Neural crest cell (in vitro differentiated cells): ENCODE measurements at regions not wholly inside any gene's neighbourhood (a gene's known extent, or its start where the extent isn't known, plus 50 kb on each side); places are given as distances from the start of the nearest gene placed in this dataset.

ENCODE experiments used
- DNase-seq: peaks from one replicate; pipeline ENCODE4 v3.0.0; 2021; ENCODE audit warnings: low read depth, mixed read lengths, low spot score
- H3K27ac Mint-ChIP-seq: one replicate; pipeline ENCODE4 v1.8.0; 2021; ENCODE audit warnings: mild to moderate bottlenecking, mixed read lengths; ENCODE audit not compliant: unreplicated experiment
- H3K27me3 Mint-ChIP-seq: 2 replicates; pipeline ENCODE4 v1.8.0; 2021; ENCODE audit warnings: low read depth, mild to moderate bottlenecking, mixed read lengths
- H3K36me3 Mint-ChIP-seq: 2 replicates; pipeline ENCODE4 v1.8.0; 2021; ENCODE audit warnings: low read depth, mild to moderate bottlenecking, mixed read lengths
- H3K4me1 Mint-ChIP-seq: 2 replicates; pipeline ENCODE4 v1.8.0; 2021; ENCODE audit warnings: mixed read lengths
- H3K4me3 Mint-ChIP-seq: one replicate; pipeline ENCODE4 v1.8.0; 2021; ENCODE audit warnings: mild to moderate bottlenecking, mixed read lengths
- H3K9me3 Mint-ChIP-seq: 2 replicates; pipeline ENCODE4 v1.8.0; 2021; ENCODE audit warnings: mixed read lengths
- CTCF ChIP-seq: fragments of 200-600 bp; sonication (generic); conservative IDR thresholded peaks from 2 replicates; pipeline ENCODE4 v1.5.0; 2021; ENCODE audit warnings: antibody characterized with exemption, mild to moderate bottlenecking

- TF ChIP-seq CTCF, result no peak
- peak overlapping the region; percentile 15 for H3K27ac Mint-ChIP-seq
- no peak for DNase-seq
- H3K27me3 Mint-ChIP-seq, result no peaks in the 10 kb centered on the region
- H3K4me3 Mint-ChIP-seq, result no peak overlapping the region
- no peaks in the 10 kb centered on the region for H3K9me3 Mint-ChIP-seq
- H3K36me3 Mint-ChIP-seq, result no peaks in the 10 kb centered on the region
- H3K4me1 Mint-ChIP-seq, result peaks cover 65% of the 10 kb centered on the region
Observed at GRCh38 chr11:129292092-129292491, 83.6 kb upstream of the BARX2 start.

GRCh38 chr11:129291546-129291945 lies 84.1 kb upstream of the BARX2 start:
- peak; percentile 45 for DNase-seq
- no peaks in the 10 kb centered on the region for H3K9me3 Mint-ChIP-seq
- no peaks in the 10 kb centered on the region for H3K27me3 Mint-ChIP-seq
- no peak for TF ChIP-seq CTCF
- peak overlapping the region; percentile 62 for H3K4me3 Mint-ChIP-seq
- no peaks in the 10 kb centered on the region for H3K36me3 Mint-ChIP-seq
- H3K27ac Mint-ChIP-seq, result peak overlapping the region; percentile 43
- peaks cover 71% of the 10 kb centered on the region for H3K4me1 Mint-ChIP-seq

GRCh38 chr11:129290966-129291365 lies 84.7 kb upstream of the BARX2 start:
- Mint-ChIP-seq H3K4me3 (no peak overlapping the region), H3K27ac (peak overlapping the region; percentile 43), H3K27me3 (no peaks in the 10 kb centered on the region), H3K4me1 (peaks cover 74% of the 10 kb centered on the region), H3K9me3 (no peaks in the 10 kb centered on the region), H3K36me3 (no peaks in the 10 kb centered on the region)
- TF ChIP-seq CTCF, result no peak
- no peak for DNase-seq

GRCh38 chr11:129289350-129290040 lies 86.2 kb upstream of the BARX2 start:
- H3K27me3 Mint-ChIP-seq, result no peaks in the 10 kb centered on the region
- no peaks in the 10 kb centered on the region for H3K36me3 Mint-ChIP-seq
- H3K9me3 Mint-ChIP-seq, result no peaks in the 10 kb centered on the region
- peaks cover 78% of the 10 kb centered on the region for H3K4me1 Mint-ChIP-seq
- peak overlapping the region; percentile 29 for H3K27ac Mint-ChIP-seq
- no peak for DNase-seq
- H3K4me3 Mint-ChIP-seq, result no peak overlapping the region
- TF ChIP-seq CTCF, result peak; percentile 39

- H3K27me3 Mint-ChIP-seq, result no peaks in the 10 kb centered on the region
- H3K36me3 Mint-ChIP-seq, result no peaks in the 10 kb centered on the region
- no peak overlapping the region for H3K4me3 Mint-ChIP-seq
- H3K9me3 Mint-ChIP-seq, result no peaks in the 10 kb centered on the region
- TF ChIP-seq CTCF, result no peak
- no peak overlapping the region for H3K27ac Mint-ChIP-seq
- no peak for DNase-seq
- peaks cover 86% of the 10 kb centered on the region for H3K4me1 Mint-ChIP-seq
Observed at GRCh38 chr11:129287920-129288319, 87.7 kb upstream of the BARX2 start.
